ENCODE measurements at regions not wholly inside any gene's neighbourhood (a gene's known extent, or its start where the extent isn't known, plus 50 kb on each side); places are given as distances from the start of the nearest gene placed in this dataset.

- peaks cover 7% of the 10 kb centered on the region for H3K9me3 Mint-ChIP-seq
- H3K4me1 Mint-ChIP-seq, result no peaks in the 10 kb centered on the region
- ATAC-seq, result no peak
- no peak overlapping the region for H3K4me3 Mint-ChIP-seq
- no peaks in the 10 kb centered on the region for H3K27me3 Mint-ChIP-seq
- H3K36me3 Mint-ChIP-seq, result no peaks in the 10 kb centered on the region
- H3K27ac Mint-ChIP-seq, result no peak overlapping the region
Measured at GRCh38 chr3:88321363-88322050, 171.7 kb downstream of the C3orf38 start.

GRCh38 chr3:88324788-88325187 lies 175.0 kb downstream of the C3orf38 start:
- Mint-ChIP-seq H3K4me1 (no peaks in the 10 kb centered on the region), H3K27me3 (no peaks in the 10 kb centered on the region), H3K9me3 (peaks cover 7% of the 10 kb centered on the region), H3K36me3 (no peaks in the 10 kb centered on the region), H3K4me3 (no peak overlapping the region), H3K27ac (no peak overlapping the region)
- ATAC-seq, result no peak

GRCh38 chr3:88334187-88334868 lies 184.6 kb downstream of the C3orf38 start:
- peaks cover 17% of the 10 kb centered on the region for H3K9me3 Mint-ChIP-seq
- H3K4me3 Mint-ChIP-seq, result no peak overlapping the region
- H3K27ac Mint-ChIP-seq, result no peak overlapping the region
- ATAC-seq, result no peak
- H3K27me3 Mint-ChIP-seq, result no peaks in the 10 kb centered on the region
- no peaks in the 10 kb centered on the region for H3K4me1 Mint-ChIP-seq
- peaks cover 4% of the 10 kb centered on the region for H3K36me3 Mint-ChIP-seq

- Mint-ChIP-seq H3K4me3 (no peak overlapping the region), H3K27me3 (no peaks in the 10 kb centered on the region), H3K36me3 (peaks cover 4% of the 10 kb centered on the region), H3K9me3 (peaks cover 17% of the 10 kb centered on the region), H3K4me1 (no peaks in the 10 kb centered on the region), H3K27ac (no peak overlapping the region)
- no peak for ATAC-seq
Measured at GRCh38 chr3:88336894-88337293, 187.1 kb downstream of the C3orf38 start.

- Mint-ChIP-seq H3K27ac (no peak overlapping the region), H3K9me3 (peaks cover 3% of the 10 kb centered on the region), H3K4me3 (no peak overlapping the region), H3K4me1 (no peaks in the 10 kb centered on the region), H3K36me3 (no peaks in the 10 kb centered on the region), H3K27me3 (no peaks in the 10 kb centered on the region)
- no peak for ATAC-seq
Measured at GRCh38 chr3:88343264-88343663, 193.5 kb downstream of the C3orf38 start.

GRCh38 chr3:88346643-88347042 lies 196.9 kb downstream of the C3orf38 start:
- no peaks in the 10 kb centered on the region for H3K27me3 Mint-ChIP-seq
- no peaks in the 10 kb centered on the region for H3K36me3 Mint-ChIP-seq
- H3K9me3 Mint-ChIP-seq, result no peaks in the 10 kb centered on the region
- H3K27ac Mint-ChIP-seq, result no peak overlapping the region
- no peak for ATAC-seq
- H3K4me1 Mint-ChIP-seq, result peaks cover 7% of the 10 kb centered on the region
- no peak overlapping the region for H3K4me3 Mint-ChIP-seq

- Mint-ChIP-seq H3K4me1 (peaks cover 11% of the 10 kb centered on the region), H3K27ac (no peak overlapping the region), H3K27me3 (no peaks in the 10 kb centered on the region), H3K36me3 (peaks cover 9% of the 10 kb centered on the region), H3K4me3 (no peak overlapping the region), H3K9me3 (peaks cover 8% of the 10 kb centered on the region)
- ATAC-seq, result no peak
Measured at GRCh38 chr3:88362428-88362827, 212.7 kb downstream of the C3orf38 start.

- Mint-ChIP-seq H3K4me1 (peaks cover 11% of the 10 kb centered on the region), H3K27me3 (no peaks in the 10 kb centered on the region), H3K9me3 (peaks cover 3% of the 10 kb centered on the region), H3K27ac (no peak overlapping the region), H3K4me3 (no peak overlapping the region), H3K36me3 (peaks cover 9% of the 10 kb centered on the region)
- no peak for ATAC-seq
Measured at GRCh38 chr3:88364926-88365325, 215.2 kb downstream of the C3orf38 start.

GRCh38 chr3:88369337-88369736 lies 219.6 kb downstream of the C3orf38 start:
- Mint-ChIP-seq H3K36me3 (peaks cover 7% of the 10 kb centered on the region), H3K27ac (no peak overlapping the region), H3K4me1 (no peaks in the 10 kb centered on the region), H3K27me3 (no peaks in the 10 kb centered on the region), H3K4me3 (no peak overlapping the region), H3K9me3 (peaks cover 9% of the 10 kb centered on the region)
- no peak for ATAC-seq

- Mint-ChIP-seq H3K9me3 (peaks cover 9% of the 10 kb centered on the region), H3K4me1 (no peaks in the 10 kb centered on the region), H3K27me3 (no peaks in the 10 kb centered on the region), H3K36me3 (peaks cover 7% of the 10 kb centered on the region), H3K4me3 (no peak overlapping the region), H3K27ac (no peak overlapping the region)
- no peak for ATAC-seq
Measured at GRCh38 chr3:88369767-88370166, 220.0 kb downstream of the C3orf38 start.

- H3K36me3 Mint-ChIP-seq, result no peaks in the 10 kb centered on the region
- ATAC-seq, result no peak
- H3K27me3 Mint-ChIP-seq, result no peaks in the 10 kb centered on the region
- H3K4me3 Mint-ChIP-seq, result no peak overlapping the region
- H3K27ac Mint-ChIP-seq, result no peak overlapping the region
- peaks cover 3% of the 10 kb centered on the region for H3K9me3 Mint-ChIP-seq
- no peaks in the 10 kb centered on the region for H3K4me1 Mint-ChIP-seq
Measured at GRCh38 chr3:88385090-88385489, 235.3 kb downstream of the C3orf38 start.

GRCh38 chr3:88398581-88398980 lies 248.8 kb downstream of the C3orf38 start:
- H3K36me3 Mint-ChIP-seq, result no peaks in the 10 kb centered on the region
- ATAC-seq, result no peak
- no peak overlapping the region for H3K4me3 Mint-ChIP-seq
- no peak overlapping the region for H3K27ac Mint-ChIP-seq
- no peaks in the 10 kb centered on the region for H3K4me1 Mint-ChIP-seq
- H3K9me3 Mint-ChIP-seq, result no peaks in the 10 kb centered on the region
- H3K27me3 Mint-ChIP-seq, result no peaks in the 10 kb centered on the region

- H3K27ac Mint-ChIP-seq, result no peak overlapping the region
- no peaks in the 10 kb centered on the region for H3K4me1 Mint-ChIP-seq
- H3K9me3 Mint-ChIP-seq, result no peaks in the 10 kb centered on the region
- no peaks in the 10 kb centered on the region for H3K36me3 Mint-ChIP-seq
- no peak for ATAC-seq
- H3K27me3 Mint-ChIP-seq, result no peaks in the 10 kb centered on the region
- H3K4me3 Mint-ChIP-seq, result no peak overlapping the region
Measured at GRCh38 chr3:88403319-88403718, 253.6 kb downstream of the C3orf38 start.

- Mint-ChIP-seq H3K36me3 (no peaks in the 10 kb centered on the region), H3K4me3 (no peak overlapping the region), H3K27me3 (no peaks in the 10 kb centered on the region), H3K27ac (no peak overlapping the region), H3K9me3 (no peaks in the 10 kb centered on the region), H3K4me1 (peaks cover 6% of the 10 kb centered on the region)
- no peak for ATAC-seq
Measured at GRCh38 chr3:88408097-88408496, 258.3 kb downstream of the C3orf38 start.

- H3K27me3 Mint-ChIP-seq, result no peaks in the 10 kb centered on the region
- no peak overlapping the region for H3K27ac Mint-ChIP-seq
- H3K9me3 Mint-ChIP-seq, result no peaks in the 10 kb centered on the region
- H3K4me1 Mint-ChIP-seq, result peaks cover 6% of the 10 kb centered on the region
- no peaks in the 10 kb centered on the region for H3K36me3 Mint-ChIP-seq
- no peak for ATAC-seq
- no peak overlapping the region for H3K4me3 Mint-ChIP-seq
Measured at GRCh38 chr3:88408935-88409334, 259.2 kb downstream of the C3orf38 start.

GRCh38 chr3:88410259-88410658 lies 260.5 kb downstream of the C3orf38 start:
- H3K9me3 Mint-ChIP-seq, result no peaks in the 10 kb centered on the region
- no peak overlapping the region for H3K27ac Mint-ChIP-seq
- H3K27me3 Mint-ChIP-seq, result no peaks in the 10 kb centered on the region
- H3K36me3 Mint-ChIP-seq, result no peaks in the 10 kb centered on the region
- ATAC-seq, result no peak
- H3K4me3 Mint-ChIP-seq, result no peak overlapping the region
- peaks cover 6% of the 10 kb centered on the region for H3K4me1 Mint-ChIP-seq
